ENCODE measurements at regions not wholly inside any gene's neighbourhood (a gene's known extent, or its start where the extent isn't known, plus 50 kb on each side); places are given as distances from the start of the nearest gene placed in this dataset.

GRCh38 chr4:20592663-20593062 lies 107.6 kb upstream of the PACRGL start:
- H3K9me3 ChIP-seq (ENCODE audit: low read length): no peaks in the 10 kb centered on the region
- H3K4me3 ChIP-seq (ENCODE audit: low read length): no peak overlapping the region
- H3K36me3 ChIP-seq (ENCODE audit: insufficient read depth, low read length): no peaks in the 10 kb centered on the region
- ChIA-PET CTCF (no interaction called here), POLR2A (no interaction called here)
- no peaks in the 10 kb centered on the region for H3K27me3 ChIP-seq (ENCODE audit: insufficient read depth, low read length, poor library complexity, severe bottlenecking)
- Mint-ChIP-seq H3K36me3 (no peaks in the 10 kb centered on the region), H3K9me3 (no peaks in the 10 kb centered on the region), H3K27me3 (peaks cover 0 to 2% of the 10 kb centered on the region in 2 donors), H3K4me1 (no peaks in the 10 kb centered on the region), H3K4me3 (no peak overlapping the region), H3K27ac (no peak overlapping the region)
- H3K4me1 ChIP-seq (ENCODE audit: insufficient read depth, low read length): no peaks in the 10 kb centered on the region
- no peak for DNase-seq
- H3K27ac ChIP-seq (ENCODE audit: low read depth, low read length): no peak overlapping the region

DNA sequence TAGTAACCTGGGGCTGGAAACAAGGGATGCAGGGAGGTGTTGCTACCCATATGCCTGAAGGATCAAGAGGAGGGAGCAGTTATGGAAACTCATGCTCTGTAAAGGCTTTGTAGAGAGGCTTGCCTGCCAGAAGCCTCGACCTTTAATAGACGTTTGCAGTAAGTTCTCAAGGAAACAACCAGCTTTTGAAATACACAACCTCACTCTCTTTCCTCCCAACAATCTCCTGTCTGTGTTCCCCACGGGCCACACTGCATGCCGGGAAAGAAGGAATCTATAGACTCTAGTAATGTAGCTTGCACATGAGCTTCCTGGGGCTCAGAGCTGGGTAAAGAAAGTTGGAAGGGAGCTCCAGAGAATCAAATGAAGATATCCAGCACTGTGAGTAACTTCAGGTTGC lies 101.6 kb upstream of the PACRGL start:
- Mint-ChIP-seq H3K4me3 (no peak overlapping the region), H3K4me1 (no peaks in the 10 kb centered on the region), H3K36me3 (no peaks in the 10 kb centered on the region), H3K27ac (no peak overlapping the region), H3K27me3 (peaks cover 0 to 2% of the 10 kb centered on the region in 2 donors), H3K9me3 (no peaks in the 10 kb centered on the region)
- Histone ChIP-seq H3K4me1 (ENCODE audit: insufficient read depth, low read length) (no peaks in the 10 kb centered on the region), H3K4me3 (ENCODE audit: low read length) (no peak overlapping the region), H3K36me3 (ENCODE audit: insufficient read depth, low read length) (no peaks in the 10 kb centered on the region), H3K27me3 (ENCODE audit: insufficient read depth, low read length, poor library complexity, severe bottlenecking) (no peaks in the 10 kb centered on the region), H3K27ac (ENCODE audit: low read depth, low read length) (no peak overlapping the region), H3K9me3 (ENCODE audit: low read length) (no peaks in the 10 kb centered on the region)
- POLR2A ChIA-PET: no interaction called here
- DNase-seq: no peak
- CTCF ChIA-PET: no interaction called here

- DNase-seq: no peak
- POLR2A ChIA-PET: no interaction called here
- CTCF ChIA-PET: no interaction called here
- H3K36me3 Mint-ChIP-seq: no peaks in the 10 kb centered on the region
- Histone ChIP-seq H3K9me3 (ENCODE audit: low read length) (no peaks in the 10 kb centered on the region), H3K27me3 (ENCODE audit: insufficient read depth, low read length, poor library complexity, severe bottlenecking) (no peaks in the 10 kb centered on the region), H3K4me1 (ENCODE audit: insufficient read depth, low read length) (no peaks in the 10 kb centered on the region), H3K27ac (ENCODE audit: low read depth, low read length) (no peak overlapping the region), H3K36me3 (ENCODE audit: insufficient read depth, low read length) (no peaks in the 10 kb centered on the region), H3K4me3 (ENCODE audit: low read length) (no peak overlapping the region)
- no peak overlapping the region for H3K27ac Mint-ChIP-seq
- H3K9me3 Mint-ChIP-seq: no peaks in the 10 kb centered on the region
- H3K4me1 Mint-ChIP-seq: no peaks in the 10 kb centered on the region
- H3K27me3 Mint-ChIP-seq: no peaks in the 10 kb centered on the region
- no peak overlapping the region for H3K4me3 Mint-ChIP-seq
Measured at GRCh38 chr4:20603671-20604313, 96.5 kb upstream of the PACRGL start.

DNA sequence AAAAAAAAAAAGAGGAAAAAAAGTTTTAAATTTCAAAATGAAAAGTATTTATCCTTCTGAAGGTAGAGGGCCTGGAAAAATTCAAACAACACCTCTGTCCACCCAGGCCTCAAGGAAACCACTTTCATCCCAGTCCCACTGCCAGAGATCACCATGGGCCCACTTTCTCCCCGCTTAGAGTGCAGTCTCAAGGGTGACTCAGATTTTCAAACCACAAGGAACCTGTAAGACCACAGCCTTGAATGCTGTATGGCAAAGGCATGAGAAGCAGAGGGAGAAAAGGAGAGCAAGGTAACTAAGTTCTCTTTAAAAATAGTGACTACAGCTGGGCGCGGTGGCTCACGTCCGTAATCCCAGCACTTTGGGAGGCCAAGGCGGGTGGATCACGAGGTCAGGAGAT lies 87.9 kb upstream of the PACRGL start:
- no peaks in the 10 kb centered on the region for H3K27me3 Mint-ChIP-seq
- H3K27me3 ChIP-seq (ENCODE audit: insufficient read depth, low read length, poor library complexity, severe bottlenecking): no peaks in the 10 kb centered on the region
- H3K9me3 ChIP-seq (ENCODE audit: low read length): no peaks in the 10 kb centered on the region
- H3K27ac ChIP-seq (ENCODE audit: low read depth, low read length): no peak overlapping the region
- CTCF ChIA-PET: no interaction called here
- H3K4me1 Mint-ChIP-seq: no peaks in the 10 kb centered on the region
- no peak overlapping the region for H3K4me3 Mint-ChIP-seq
- no peak overlapping the region for H3K4me3 ChIP-seq (ENCODE audit: low read length)
- POLR2A ChIA-PET: no interaction called here
- no peak for DNase-seq
- no peaks in the 10 kb centered on the region for H3K36me3 ChIP-seq (ENCODE audit: insufficient read depth, low read length)
- no peak overlapping the region for H3K27ac Mint-ChIP-seq
- H3K4me1 ChIP-seq (ENCODE audit: insufficient read depth, low read length): no peaks in the 10 kb centered on the region
- H3K36me3 Mint-ChIP-seq: no peaks in the 10 kb centered on the region
- H3K9me3 Mint-ChIP-seq: peaks cover 0 to 3% (median 0%) of the 10 kb centered on the region in 5 donors

DNA sequence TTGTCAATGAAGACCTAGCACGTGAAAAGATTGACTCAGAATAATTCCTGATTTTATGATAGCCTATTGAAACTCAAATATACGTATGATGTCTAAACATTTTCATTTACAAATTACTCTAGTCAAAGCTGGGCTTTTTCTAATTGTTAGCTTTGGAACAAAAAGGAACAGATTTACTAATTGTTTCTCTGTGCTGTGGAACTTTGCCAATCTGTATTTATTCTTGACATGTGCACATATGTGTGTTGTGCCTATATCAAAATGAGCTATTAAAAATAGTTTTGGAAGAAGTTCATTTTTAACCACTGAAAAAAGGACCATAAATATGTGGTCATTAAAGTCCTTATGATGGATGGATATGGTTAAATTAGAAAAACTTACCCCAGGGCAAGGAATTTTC lies 85.4 kb upstream of the PACRGL start:
- Mint-ChIP-seq H3K4me3 (no peak overlapping the region), H3K27ac (no peak overlapping the region), H3K36me3 (no peaks in the 10 kb centered on the region), H3K9me3 (peaks cover 0 to 3% (median 0%) of the 10 kb centered on the region in 5 donors), H3K4me1 (peaks cover 0 to 4% (median 0%) of the 10 kb centered on the region in 3 donors), H3K27me3 (no peaks in the 10 kb centered on the region)
- H3K36me3 ChIP-seq (ENCODE audit: insufficient read depth, low read length): no peaks in the 10 kb centered on the region
- POLR2A ChIA-PET: no interaction called here
- H3K27me3 ChIP-seq (ENCODE audit: insufficient read depth, low read length, poor library complexity, severe bottlenecking): no peaks in the 10 kb centered on the region
- DNase-seq: no peak
- H3K27ac ChIP-seq (ENCODE audit: low read depth, low read length): no peak overlapping the region
- no peaks in the 10 kb centered on the region for H3K9me3 ChIP-seq (ENCODE audit: low read length)
- CTCF ChIA-PET: no interaction called here
- H3K4me1 ChIP-seq (ENCODE audit: insufficient read depth, low read length): no peaks in the 10 kb centered on the region
- no peak overlapping the region for H3K4me3 ChIP-seq (ENCODE audit: low read length)

GRCh38 chr4:20615486-20616260 lies 84.6 kb upstream of the PACRGL start:
- H3K9me3 Mint-ChIP-seq: peaks cover 0 to 3% (median 0%) of the 10 kb centered on the region in 5 donors
- no peak for DNase-seq
- H3K27me3 ChIP-seq (ENCODE audit: insufficient read depth, low read length, poor library complexity, severe bottlenecking): no peaks in the 10 kb centered on the region
- H3K4me3 Mint-ChIP-seq: no peak overlapping the region
- H3K36me3 Mint-ChIP-seq: no peaks in the 10 kb centered on the region
- ChIA-PET CTCF (no interaction called here), POLR2A (no interaction called here)
- H3K36me3 ChIP-seq (ENCODE audit: insufficient read depth, low read length): no peaks in the 10 kb centered on the region
- H3K9me3 ChIP-seq (ENCODE audit: low read length): no peaks in the 10 kb centered on the region
- peaks cover 0 to 4% (median 0%) of the 10 kb centered on the region in 3 donors for H3K4me1 Mint-ChIP-seq
- no peak overlapping the region for H3K27ac ChIP-seq (ENCODE audit: low read depth, low read length)
- H3K27ac Mint-ChIP-seq: no peak overlapping the region
- H3K27me3 Mint-ChIP-seq: no peaks in the 10 kb centered on the region
- no peak overlapping the region for H3K4me3 ChIP-seq (ENCODE audit: low read length)
- no peaks in the 10 kb centered on the region for H3K4me1 ChIP-seq (ENCODE audit: insufficient read depth, low read length)

DNA sequence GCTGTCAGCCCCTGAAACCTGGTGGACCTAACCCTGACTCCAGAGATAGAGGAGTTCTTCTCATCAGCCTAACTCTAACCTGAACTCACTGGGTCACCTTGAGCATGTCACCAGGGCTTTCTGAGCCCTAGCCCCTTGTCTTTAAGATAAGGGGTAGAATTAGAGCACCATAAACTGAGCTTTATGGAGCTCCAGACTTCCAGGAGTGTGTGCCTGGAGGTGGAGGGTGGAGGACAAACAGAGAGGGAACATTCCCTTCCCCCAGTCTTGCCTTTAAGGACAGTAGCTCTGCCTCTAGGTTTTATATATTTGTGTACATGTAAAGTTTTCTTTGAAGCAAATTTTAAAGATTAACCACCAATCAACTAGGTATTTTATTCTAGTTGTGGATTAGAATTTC lies 83.9 kb upstream of the PACRGL start:
- H3K4me3 ChIP-seq (ENCODE audit: low read length): no peak overlapping the region
- CTCF ChIA-PET: no interaction called here
- POLR2A ChIA-PET: no interaction called here
- Mint-ChIP-seq H3K36me3 (no peaks in the 10 kb centered on the region), H3K4me1 (peaks cover under 1 to 9% (median under 1%) of the 10 kb centered on the region in 3 donors), H3K4me3 (no peak overlapping the region), H3K27me3 (no peaks in the 10 kb centered on the region), H3K9me3 (peaks cover 0 to 3% (median 0%) of the 10 kb centered on the region in 5 donors), H3K27ac (no peak overlapping the region)
- no peaks in the 10 kb centered on the region for H3K27me3 ChIP-seq (ENCODE audit: insufficient read depth, low read length, poor library complexity, severe bottlenecking)
- H3K27ac ChIP-seq (ENCODE audit: low read depth, low read length): no peak overlapping the region
- no peak for DNase-seq
- H3K4me1 ChIP-seq (ENCODE audit: insufficient read depth, low read length): no peaks in the 10 kb centered on the region
- H3K9me3 ChIP-seq (ENCODE audit: low read length): no peaks in the 10 kb centered on the region
- no peaks in the 10 kb centered on the region for H3K36me3 ChIP-seq (ENCODE audit: insufficient read depth, low read length)

DNA sequence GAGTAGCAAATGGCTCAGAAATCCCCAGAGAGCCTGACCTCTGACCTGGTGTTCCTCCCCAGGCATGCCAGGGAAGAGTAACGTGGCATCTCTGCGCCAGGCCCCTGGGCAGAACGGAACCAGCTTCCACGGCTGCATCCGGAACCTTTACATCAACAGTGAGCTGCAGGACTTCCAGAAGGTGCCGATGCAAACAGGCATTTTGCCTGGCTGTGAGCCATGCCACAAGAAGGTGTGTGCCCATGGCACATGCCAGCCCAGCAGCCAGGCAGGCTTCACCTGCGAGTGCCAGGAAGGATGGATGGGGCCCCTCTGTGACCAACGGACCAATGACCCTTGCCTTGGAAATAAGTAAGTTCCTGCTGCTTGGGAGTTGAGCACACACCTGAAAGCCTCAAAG lies 83.4 kb upstream of the PACRGL start:
- Mint-ChIP-seq H3K27ac (no peak overlapping the region), H3K27me3 (no peaks in the 10 kb centered on the region), H3K4me1 (peaks cover 3 to 12% (median 4%) of the 10 kb centered on the region in 3 donors), H3K36me3 (no peaks in the 10 kb centered on the region), H3K9me3 (peaks cover 0 to 3% (median 0%) of the 10 kb centered on the region in 5 donors), H3K4me3 (no peak overlapping the region)
- Histone ChIP-seq H3K36me3 (ENCODE audit: insufficient read depth, low read length) (no peaks in the 10 kb centered on the region), H3K4me1 (ENCODE audit: insufficient read depth, low read length) (no peaks in the 10 kb centered on the region), H3K9me3 (ENCODE audit: low read length) (no peaks in the 10 kb centered on the region), H3K27ac (ENCODE audit: low read depth, low read length) (no peak overlapping the region), H3K27me3 (ENCODE audit: insufficient read depth, low read length, poor library complexity, severe bottlenecking) (no peaks in the 10 kb centered on the region), H3K4me3 (ENCODE audit: low read length) (no peak overlapping the region)
- ChIA-PET POLR2A (no interaction called here), CTCF (no interaction called here)
- no peak for DNase-seq

All from CD8-positive, alpha-beta memory T cell (primary cell).